Endothelial cell of umbilical vein (primary cell): ENCODE measurements at regions not wholly inside any gene's neighbourhood (a gene's known extent, or its start where the extent isn't known, plus 50 kb on each side); places are given as distances from the start of the nearest gene placed in this dataset.

Source experiments
- BruUV-seq: library from RNA; stranded (reverse); fragments of 400-500 nt; replicated peaks from 2 replicates; lab custom pipeline; 2021; lab: Mats Ljungman, UMichigan
- CTCF ChIA-PET: fragments of 300-600, 350-600 bp; sonication (Branson Sonifier 250); formaldehyde crosslinking; loops from one replicate; lab custom pipeline; 2021; ENCODE audit warnings: antibody characterized with exemption, inconsistent platforms; lab: Charles Lee
- POLR2A ChIA-PET: fragments of 300-600, 350-600 bp; sonication (Branson Sonifier 250); formaldehyde crosslinking; loops from one replicate; lab custom pipeline; 2021; ENCODE audit warnings: antibody characterized with exemption, inconsistent platforms; lab: Charles Lee
- DNase-seq: peaks from one replicate; pipeline ENCODE4 v3.0.0-alpha.2; 2011; ENCODE audit warnings: low read depth, low spot score
- FAIRE-seq: peaks from 2 replicates; lab custom pipeline; 2011; peaks lifted over from hg19 to GRCh38; lab: Jason Lieb, UNC
- H2AFZ ChIP-seq: 2 replicates; pipeline ENCODE4 v1.6.0; 2012; ENCODE audit warnings: low read depth, low read length, control low read depth, inconsistent platforms
- H3K27ac ChIP-seq: 2 replicates; pipeline ENCODE4 v1.5.1; 2011; ENCODE audit warnings: low read depth, mild to moderate bottlenecking, control low read depth, low read length, moderate library complexity; ENCODE audit not compliant: insufficient read depth
- H3K27me3 ChIP-seq, 2 experiments: 2 replicates each; pipeline versions ENCODE4 v1.6.0 to v1.6.1; 2011; ENCODE audit warnings: low read length in 2 of 2, mixed read lengths in 1 of 2; ENCODE audit not compliant: control insufficient read depth in 2 of 2, insufficient read depth in 2 of 2
- H3K36me3 ChIP-seq, 2 experiments: 2 replicates in 1 of 2; 3 replicates in 1 of 2; pipeline ENCODE4 v1.5.1; 2011; ENCODE audit warnings: low read length in 2 of 2, mild to moderate bottlenecking in 1 of 2, moderate library complexity in 1 of 2; ENCODE audit not compliant: control insufficient read depth in 2 of 2, insufficient read depth in 2 of 2; ENCODE audit errors: extremely low read depth in 1 of 2
- H3K4me1 ChIP-seq: 3 replicates; pipeline ENCODE4 v1.5.1; 2011; ENCODE audit warnings: mild to moderate bottlenecking, low read length; ENCODE audit not compliant: control insufficient read depth, insufficient read depth; ENCODE audit errors: extremely low read depth
- H3K4me2 ChIP-seq: 2 replicates; pipeline ENCODE4 v1.6.1; 2011; ENCODE audit warnings: low read length, control low read depth, mixed read lengths; ENCODE audit not compliant: insufficient read depth
- H3K4me3 ChIP-seq, 3 experiments: fragments of 200-600 bp in 1 of 3; sonication (generic), shearing (Covaris generic) in 1 of 3; replicated peaks in 1 of 3; 2 replicates each; pipeline ENCODE4 v1.5.1; 2011 to 2016; ENCODE audit warnings: control low read depth in 3 of 3, low read length in 3 of 3, mild to moderate bottlenecking in 2 of 3, inconsistent platforms in 1 of 3, low read depth in 1 of 3, moderate library complexity in 1 of 3; ENCODE audit not compliant: insufficient read depth in 1 of 3
- H3K79me2 ChIP-seq: 2 replicates; pipeline ENCODE4 v1.6.0; 2012; ENCODE audit warnings: low read length, inconsistent platforms; ENCODE audit not compliant: control insufficient read depth, insufficient read depth
- H3K9ac ChIP-seq: replicated peaks from 2 replicates; pipeline ENCODE3; 2011; ENCODE audit warnings: low read length, control low read depth; ENCODE audit not compliant: insufficient read depth; ENCODE audit errors: extremely low read depth
- H3K9me1 ChIP-seq: replicated peaks from 3 replicates; pipeline ENCODE4 v1.6.0; 2011; ENCODE audit warnings: mild to moderate bottlenecking, low read length; ENCODE audit not compliant: control insufficient read depth, insufficient read depth; ENCODE audit errors: extremely low read depth
- H3K9me3 ChIP-seq: replicated peaks from 2 replicates; pipeline ENCODE4 v1.5.1; 2012; ENCODE audit warnings: low read length, inconsistent platforms; ENCODE audit not compliant: control insufficient read depth, insufficient read depth
- H4K20me1 ChIP-seq: replicated peaks from 2 replicates; pipeline ENCODE3; 2011; ENCODE audit warnings: mild to moderate bottlenecking, low read length; ENCODE audit not compliant: control insufficient read depth, insufficient read depth; ENCODE audit errors: extremely low read depth
- CTCF ChIP-seq, 2 donors: IDR thresholded peaks; 1 replicate in 1 of 2; 2 replicates in 1 of 2; pipeline ENCODE4 v1.5.1; 2011; ENCODE audit warnings: low read length in 2 of 2, mild to moderate bottlenecking in 2 of 2, moderate library complexity in 2 of 2, control low read depth in 1 of 2, inconsistent platforms in 1 of 2, low read depth in 1 of 2; ENCODE audit not compliant: insufficient read depth in 1 of 2; ENCODE audit errors: extremely low read depth in 1 of 2
- EZH2 ChIP-seq: IDR thresholded peaks from 2 replicates; pipeline ENCODE4 v1.6.1; 2012; ENCODE audit warnings: borderline replicate concordance, low read depth, mild to moderate bottlenecking, moderate library complexity, low read length, inconsistent platforms; ENCODE audit not compliant: severe bottlenecking
- FOS ChIP-seq: IDR thresholded peaks from 2 replicates; pipeline ENCODE4 v1.6.1; 2011; ENCODE audit warnings: mild to moderate bottlenecking, low read length, moderate library complexity, borderline replicate concordance; ENCODE audit not compliant: insufficient read depth
- GATA2 ChIP-seq: IDR thresholded peaks from 2 replicates; pipeline ENCODE4 v1.7.0; 2011; ENCODE audit warnings: low read depth, mild to moderate bottlenecking, moderate library complexity, mixed read lengths, low read length; ENCODE audit not compliant: insufficient read length, insufficient read depth
- JUN ChIP-seq: IDR thresholded peaks from 2 replicates; pipeline ENCODE4 v1.6.1; 2011; ENCODE audit warnings: borderline replicate concordance, low read depth; ENCODE audit not compliant: insufficient read length, insufficient read depth
- MAX ChIP-seq: IDR thresholded peaks from 2 replicates; pipeline ENCODE4 v1.6.1; 2011; ENCODE audit not compliant: insufficient read depth, insufficient read length
- MYC ChIP-seq: IDR thresholded peaks from one replicate; pipeline ENCODE4 v1.6.1; 2011; ENCODE audit warnings: mild to moderate bottlenecking, low read depth, low read length
- POLR2A ChIP-seq: IDR thresholded peaks from 2 replicates; pipeline ENCODE4 v1.6.1; 2012; ENCODE audit warnings: low read depth, mild to moderate bottlenecking, control low read depth, low read length
- POLR2AphosphoS5 ChIP-seq: IDR thresholded peaks from 2 replicates; pipeline ENCODE4 v1.6.1; 2012; ENCODE audit warnings: low read depth, mild to moderate bottlenecking, control low read depth, low read length, moderate library complexity; ENCODE audit not compliant: insufficient read depth
- dilution Hi-C: fragments of 300-500 bp; cut with MboI; formaldehyde crosslinking; loops from one replicate; pipeline ENCODE4 v1.15.0; 2019; ENCODE audit warnings: low sequenced_read_pairs; ENCODE audit not compliant: extremely low pct_ligation_motif_present
- intact Hi-C: fragments of 100-400 bp; cut with micrococcal nuclease; formaldehyde crosslinking; loops from one replicate; pipeline ENCODE4 v1.10.0; 2022

GRCh38 chr5:120882038-120882775, 418.1 kb downstream of the PRR16 start:
- no peak overlapping the region for H3K27ac ChIP-seq
- intact Hi-C loops (no loop called here), dilution Hi-C loops (no loop called here)
- H3K4me3 ChIP-seq: no peak overlapping the region
- H2AFZ ChIP-seq: no peak overlapping the region
- POLR2A ChIA-PET: no interaction called here
- no peaks in the 10 kb centered on the region for H3K36me3 ChIP-seq
- no peaks in the 10 kb centered on the region for H3K79me2 ChIP-seq
- H3K4me2 ChIP-seq: no peak overlapping the region
- no peak for TF ChIP-seq FOS
- TF ChIP-seq CTCF (IDR thresholded peaks at IDR 0.05; ENCODE audit: extremely low read depth in 1 of 2, insufficient read depth in 1 of 2, low read depth in 1 of 2, low read length in 2 of 2): no peak
- no peak for TF ChIP-seq MAX
- no peak for TF ChIP-seq GATA2
- TF ChIP-seq EZH2: no peak
- no peak for TF ChIP-seq POLR2A
- no peak for TF ChIP-seq POLR2AphosphoS5
- no peak for TF ChIP-seq MYC
- TF ChIP-seq JUN: no peak
- no peaks in the 10 kb centered on the region for H3K9me3 ChIP-seq
- no peaks in the 10 kb centered on the region for H3K27me3 ChIP-seq
- CTCF ChIA-PET: no interaction called here
- no peak for DNase-seq
- no peak overlapping the region for H3K9ac ChIP-seq
- BruUV-seq: no TSS peak
- no peaks in the 10 kb centered on the region for H4K20me1 ChIP-seq
- no peaks in the 10 kb centered on the region for H3K9me1 ChIP-seq
- FAIRE-seq: no peak
- H3K4me1 ChIP-seq: no peaks in the 10 kb centered on the region
